CD8-positive, alpha-beta memory T cell (primary cell): ENCODE measurements at regions not wholly inside any gene's neighbourhood (a gene's known extent, or its start where the extent isn't known, plus 50 kb on each side); places are given as distances from the start of the nearest gene placed in this dataset.

ENCODE experiments used
- CTCF ChIA-PET: fragments of 350-600 bp; sonication (Branson Sonifier 250); formaldehyde crosslinking; loops from one replicate; lab custom pipeline; 2021; ENCODE audit warnings: antibody characterized with exemption; lab: Charles Lee
- POLR2A ChIA-PET: fragments of 350-600 bp; sonication (Branson Sonifier 250); formaldehyde crosslinking; loops from one replicate; lab custom pipeline; 2021; ENCODE audit warnings: antibody characterized with exemption; lab: Charles Lee
- DNase-seq, 5 donors: peaks; one replicate each; pipeline versions ENCODE4 v3.0.0 to v3.0.0-alpha.2; 2020 to 2022; ENCODE audit warnings: mixed read lengths in 1 of 5
- H3K27ac ChIP-seq: one replicate; pipeline ENCODE4 v1.7.0; 2013; ENCODE audit warnings: low read depth, mild to moderate bottlenecking, low read length, moderate library complexity
- H3K27me3 ChIP-seq: 2 replicates; pipeline ENCODE4 v1.7.0; 2013; ENCODE audit warnings: low read length, mild to moderate bottlenecking; ENCODE audit not compliant: insufficient read depth, poor library complexity, severe bottlenecking
- H3K36me3 ChIP-seq: 2 replicates; pipeline ENCODE4 v1.7.0; 2013; ENCODE audit warnings: mild to moderate bottlenecking, low read length, moderate library complexity; ENCODE audit not compliant: insufficient read depth
- H3K4me1 ChIP-seq: 2 replicates; pipeline ENCODE4 v1.7.0; 2013; ENCODE audit warnings: mild to moderate bottlenecking, low read length, moderate library complexity; ENCODE audit not compliant: insufficient read depth
- H3K4me3 ChIP-seq: 2 replicates; pipeline ENCODE4 v1.7.0; 2013; ENCODE audit warnings: mild to moderate bottlenecking, low read length
- H3K9me3 ChIP-seq: 2 replicates; pipeline ENCODE4 v1.7.0; 2013; ENCODE audit warnings: mild to moderate bottlenecking, low read length
- H3K27ac Mint-ChIP-seq, 8 donors: one replicate each; pipeline ENCODE4 v1.8.0; 2020 to 2021; ENCODE audit warnings: mixed read lengths in 8 of 8, mild to moderate bottlenecking in 6 of 8, inconsistent platforms in 3 of 8, moderate library complexity in 3 of 8
- H3K27me3 Mint-ChIP-seq, 2 donors: one replicate each; pipeline ENCODE4 v1.8.0; 2020 to 2021; ENCODE audit warnings: mixed read lengths in 2 of 2, mild to moderate bottlenecking in 1 of 2, moderate library complexity in 1 of 2
- H3K36me3 Mint-ChIP-seq, 3 donors: one replicate each; pipeline ENCODE4 v1.8.0; 2020 to 2021; ENCODE audit warnings: mixed read lengths in 3 of 3, inconsistent platforms in 1 of 3, mild to moderate bottlenecking in 1 of 3
- H3K4me1 Mint-ChIP-seq, 3 donors: one replicate each; pipeline ENCODE4 v1.8.0; 2020 to 2021; ENCODE audit warnings: mixed read lengths in 3 of 3, inconsistent platforms in 1 of 3, mild to moderate bottlenecking in 1 of 3
- H3K4me3 Mint-ChIP-seq, 7 donors: one replicate each; pipeline ENCODE4 v1.8.0; 2020 to 2021; ENCODE audit warnings: mixed read lengths in 7 of 7, mild to moderate bottlenecking in 6 of 7, moderate library complexity in 4 of 7, inconsistent platforms in 2 of 7
- H3K9me3 Mint-ChIP-seq, 5 donors: one replicate each; pipeline ENCODE4 v1.8.0; 2020 to 2022; ENCODE audit warnings: mixed read lengths in 5 of 5, mild to moderate bottlenecking in 3 of 5, moderate library complexity in 2 of 5, inconsistent platforms in 1 of 5

- Histone ChIP-seq H3K4me3 (no peak overlapping the region), H3K36me3 (no peaks in the 10 kb centered on the region), H3K9me3 (no peaks in the 10 kb centered on the region), H3K27me3 (no peaks in the 10 kb centered on the region), H3K27ac (no peak overlapping the region), H3K4me1 (no peaks in the 10 kb centered on the region)
- H3K27me3 Mint-ChIP-seq: peaks cover 12 to 17% of the 10 kb centered on the region in 2 donors
- H3K9me3 Mint-ChIP-seq: peaks cover 0 to 2% (median 0%) of the 10 kb centered on the region in 5 donors
- POLR2A ChIA-PET: no interaction called here
- peaks cover 0 to 1% (median 0%) of the 10 kb centered on the region in 3 donors for H3K36me3 Mint-ChIP-seq
- H3K4me3 Mint-ChIP-seq: no peak overlapping the region
- peaks cover 0 to 9% (median 0%) of the 10 kb centered on the region in 3 donors for H3K4me1 Mint-ChIP-seq
- CTCF ChIA-PET: no interaction called here
- H3K27ac Mint-ChIP-seq: no peak overlapping the region
- no peak for DNase-seq
Measured at GRCh38 chr6:16058929-16059345, 69.9 kb upstream of the MYLIP start.

DNA sequence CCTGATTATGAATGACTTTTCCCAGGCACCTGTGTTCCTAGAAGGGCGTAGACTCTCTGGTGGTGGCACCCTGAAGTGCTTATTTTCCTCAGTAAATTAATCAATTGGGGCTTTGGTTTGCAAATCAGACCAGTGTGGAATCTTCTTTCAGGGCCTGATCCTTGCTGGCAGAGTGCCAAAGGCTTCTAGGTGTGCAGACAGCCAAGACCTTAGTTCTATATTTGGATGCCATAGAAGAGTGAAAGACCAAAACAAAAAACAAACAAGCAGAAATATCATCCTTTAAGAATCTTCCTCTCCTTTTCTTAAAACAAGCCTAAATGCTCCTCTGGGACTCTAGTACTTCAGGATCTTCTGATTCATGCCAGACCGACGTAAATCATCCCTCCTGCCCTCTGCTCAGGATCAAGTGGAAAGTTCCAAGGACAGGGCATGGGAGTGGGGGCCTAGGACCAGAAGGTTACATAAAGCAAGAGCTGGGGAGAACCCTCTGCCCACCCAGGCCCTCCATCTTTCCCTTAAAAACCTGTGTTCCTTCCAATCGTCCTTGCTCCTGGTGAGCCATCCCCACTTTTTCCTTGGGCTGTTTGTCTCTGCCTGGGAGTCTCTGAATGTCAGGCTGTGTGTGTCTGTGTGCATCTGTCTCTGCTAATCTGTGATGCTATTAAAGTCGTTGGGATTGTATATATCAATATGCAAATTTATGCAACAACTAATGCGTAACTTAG, 70.5 kb upstream of the MYLIP start:
- Mint-ChIP-seq H3K27ac (no peak overlapping the region), H3K9me3 (peaks cover 0 to 2% (median 0%) of the 10 kb centered on the region in 5 donors), H3K27me3 (peaks cover 12 to 17% of the 10 kb centered on the region in 2 donors), H3K4me3 (no peak overlapping the region), H3K36me3 (peaks cover 0 to 4% (median 1%) of the 10 kb centered on the region in 3 donors), H3K4me1 (peaks cover 0 to 9% (median 0%) of the 10 kb centered on the region in 3 donors)
- Histone ChIP-seq H3K27ac (no peak overlapping the region), H3K9me3 (no peaks in the 10 kb centered on the region), H3K4me3 (no peak overlapping the region), H3K27me3 (no peaks in the 10 kb centered on the region), H3K4me1 (no peaks in the 10 kb centered on the region), H3K36me3 (no peaks in the 10 kb centered on the region)
- POLR2A ChIA-PET: no interaction called here
- CTCF ChIA-PET: no interaction called here
- DNase-seq: no peak

GRCh38 chr6:16057446-16057845, 71.4 kb upstream of the MYLIP start:
- H3K36me3 Mint-ChIP-seq: peaks cover 0 to 4% (median 1%) of the 10 kb centered on the region in 3 donors
- ChIA-PET POLR2A (no interaction called here), CTCF (no interaction called here)
- H3K27me3 Mint-ChIP-seq: peaks cover 10 to 17% of the 10 kb centered on the region in 2 donors
- H3K9me3 Mint-ChIP-seq: peaks cover 0 to 2% (median 0%) of the 10 kb centered on the region in 5 donors
- DNase-seq: no peak
- H3K27ac ChIP-seq: no peak overlapping the region
- no peak overlapping the region for H3K4me3 ChIP-seq
- H3K4me1 Mint-ChIP-seq: peaks cover 0 to 9% (median 0%) of the 10 kb centered on the region in 3 donors
- H3K4me1 ChIP-seq: no peaks in the 10 kb centered on the region
- no peaks in the 10 kb centered on the region for H3K36me3 ChIP-seq
- H3K27me3 ChIP-seq: no peaks in the 10 kb centered on the region
- H3K4me3 Mint-ChIP-seq: no peak overlapping the region
- no peaks in the 10 kb centered on the region for H3K9me3 ChIP-seq
- peak overlapping the region in 1 of 8 donors; percentile 81 for H3K27ac Mint-ChIP-seq

- POLR2A ChIA-PET: no interaction called here
Measured at GRCh38 chr6:16056263-16056870, 72.5 kb upstream of the MYLIP start.

DNA sequence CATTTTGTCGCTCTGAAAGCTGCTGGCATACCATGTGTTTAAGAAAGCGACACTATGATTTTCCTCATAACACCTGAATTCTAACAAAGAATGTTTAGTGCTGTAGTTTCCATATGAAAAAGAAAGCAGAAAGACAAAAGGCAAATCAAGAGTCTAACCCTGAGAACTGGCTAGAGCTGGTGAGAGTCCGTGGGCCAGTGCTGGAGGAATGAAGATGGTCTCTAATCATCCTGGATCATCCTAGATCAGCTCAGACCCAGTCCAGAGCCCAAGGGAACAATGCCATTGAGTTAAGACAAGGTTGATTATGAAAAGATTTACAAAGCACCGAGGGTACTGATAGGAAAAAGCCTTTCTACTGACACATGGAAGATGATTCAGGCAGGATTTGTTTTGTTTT, 73.0 kb upstream of the MYLIP start:
- Mint-ChIP-seq H3K36me3 (peaks cover 0 to 4% (median 1%) of the 10 kb centered on the region in 3 donors), H3K4me3 (peak overlapping the region in 1 of 7 donors; percentile 29)
- no peaks in the 10 kb centered on the region for H3K36me3 ChIP-seq

More at GRCh38 chr6:16056263-16056870, 72.5 kb upstream of the MYLIP start:
- no peak overlapping the region for H3K4me3 ChIP-seq
- peaks cover 0 to 4% (median 1%) of the 10 kb centered on the region in 3 donors for H3K36me3 Mint-ChIP-seq
- H3K27ac ChIP-seq: no peak overlapping the region
- H3K9me3 Mint-ChIP-seq: peaks cover 0 to 2% (median 0%) of the 10 kb centered on the region in 5 donors
- H3K4me1 ChIP-seq: no peaks in the 10 kb centered on the region
- H3K36me3 ChIP-seq: no peaks in the 10 kb centered on the region
- peaks cover 0 to 9% (median 0%) of the 10 kb centered on the region in 3 donors for H3K4me1 Mint-ChIP-seq
- DNase-seq: no peak
- H3K9me3 ChIP-seq: no peaks in the 10 kb centered on the region
- no peaks in the 10 kb centered on the region for H3K27me3 ChIP-seq
- H3K27me3 Mint-ChIP-seq: peaks cover 10 to 23% of the 10 kb centered on the region in 2 donors
- H3K4me3 Mint-ChIP-seq: no peak overlapping the region
- peak overlapping the region in 1 of 8 donors; percentile 14 for H3K27ac Mint-ChIP-seq
- CTCF ChIA-PET: no interaction called here

GRCh38 chr6:16049168-16049567, 79.7 kb upstream of the MYLIP start:
- H3K4me1 Mint-ChIP-seq: no peaks in the 10 kb centered on the region
- no peaks in the 10 kb centered on the region for H3K9me3 ChIP-seq
- H3K9me3 Mint-ChIP-seq: no peaks in the 10 kb centered on the region
- H3K36me3 ChIP-seq: no peaks in the 10 kb centered on the region
- H3K27ac Mint-ChIP-seq: no peak overlapping the region
- no peaks in the 10 kb centered on the region for H3K4me1 ChIP-seq
- H3K27ac ChIP-seq: no peak overlapping the region
- CTCF ChIA-PET: no interaction called here
- POLR2A ChIA-PET: no interaction called here
- H3K27me3 Mint-ChIP-seq: peaks cover 0 to 9% of the 10 kb centered on the region in 2 donors
- H3K4me3 Mint-ChIP-seq: no peak overlapping the region
- no peak overlapping the region for H3K4me3 ChIP-seq
- no peak for DNase-seq
- H3K27me3 ChIP-seq: no peaks in the 10 kb centered on the region
- peaks cover 0 to 7% (median 0%) of the 10 kb centered on the region in 3 donors for H3K36me3 Mint-ChIP-seq

More for the DNA sequence above, 73.0 kb upstream of the MYLIP start:
- Mint-ChIP-seq H3K4me1 (peaks cover 0 to 9% (median 0%) of the 10 kb centered on the region in 3 donors), H3K27me3 (peaks cover 10 to 23% of the 10 kb centered on the region in 2 donors), H3K27ac (no peak overlapping the region), H3K9me3 (peaks cover 0 to 2% (median 0%) of the 10 kb centered on the region in 5 donors)
- ChIA-PET CTCF (no interaction called here), POLR2A (no interaction called here)
- Histone ChIP-seq H3K4me1 (no peaks in the 10 kb centered on the region), H3K4me3 (no peak overlapping the region), H3K27me3 (no peaks in the 10 kb centered on the region), H3K9me3 (no peaks in the 10 kb centered on the region), H3K27ac (no peak overlapping the region)
- no peak for DNase-seq

DNA sequence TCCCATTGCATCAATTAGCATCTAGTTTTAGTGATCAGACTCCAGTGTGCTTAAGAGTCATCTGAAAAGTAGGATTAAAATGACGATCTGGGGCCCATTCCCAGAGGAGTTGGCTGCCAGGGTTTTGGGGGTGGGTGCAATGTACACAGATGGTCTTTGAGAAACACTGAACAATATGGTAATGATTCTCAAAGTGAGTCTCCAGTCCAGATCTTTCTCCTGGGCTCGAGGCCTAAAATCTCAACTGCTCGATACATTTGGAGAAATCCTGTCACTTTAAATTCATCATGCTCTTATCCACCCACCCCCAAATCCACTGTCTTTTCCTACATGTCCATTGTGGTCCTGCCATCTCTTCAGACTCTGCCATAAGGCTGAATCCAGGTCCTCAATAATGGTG, 80.7 kb upstream of the MYLIP start:
- Histone ChIP-seq H3K36me3 (no peaks in the 10 kb centered on the region), H3K4me3 (no peak overlapping the region), H3K27ac (no peak overlapping the region), H3K27me3 (no peaks in the 10 kb centered on the region), H3K4me1 (no peaks in the 10 kb centered on the region), H3K9me3 (no peaks in the 10 kb centered on the region)
- Mint-ChIP-seq H3K27ac (no peak overlapping the region), H3K36me3 (peaks cover 0 to 4% (median 0%) of the 10 kb centered on the region in 3 donors), H3K27me3 (peaks cover 0 to 12% of the 10 kb centered on the region in 2 donors), H3K4me1 (no peaks in the 10 kb centered on the region), H3K4me3 (no peak overlapping the region), H3K9me3 (no peaks in the 10 kb centered on the region)
- CTCF ChIA-PET: no interaction called here
- no peak for DNase-seq
- POLR2A ChIA-PET: no interaction called here

- no peak overlapping the region for H3K27ac Mint-ChIP-seq
- H3K4me3 Mint-ChIP-seq: no peak overlapping the region
- peaks cover 0 to 4% (median 0%) of the 10 kb centered on the region in 3 donors for H3K36me3 Mint-ChIP-seq
- no peak overlapping the region for H3K4me3 ChIP-seq
- no peaks in the 10 kb centered on the region for H3K4me1 Mint-ChIP-seq
- H3K9me3 Mint-ChIP-seq: no peaks in the 10 kb centered on the region
- no peak overlapping the region for H3K27ac ChIP-seq
- H3K9me3 ChIP-seq: no peaks in the 10 kb centered on the region
- no peaks in the 10 kb centered on the region for H3K36me3 ChIP-seq
- ChIA-PET CTCF (no interaction called here), POLR2A (no interaction called here)
- peaks cover 0 to 13% of the 10 kb centered on the region in 2 donors for H3K27me3 Mint-ChIP-seq
- H3K4me1 ChIP-seq: no peaks in the 10 kb centered on the region
- H3K27me3 ChIP-seq: no peaks in the 10 kb centered on the region
- DNase-seq: no peak
Measured at GRCh38 chr6:16047435-16047990, 81.4 kb upstream of the MYLIP start.
